H1 (cell line): ENCODE measurements at regions not wholly inside any gene's neighbourhood (a gene's known extent, or its start where the extent isn't known, plus 50 kb on each side); places are given as distances from the start of the nearest gene placed in this dataset.

Experiments used
- CTCF ChIA-PET: fragments of 300-600 bp; sonication (Branson Sonifier 250); formaldehyde crosslinking; loops from one replicate; lab custom pipeline; 2021; ENCODE audit not compliant: partially characterized antibody; lab: Charles Lee
- POLR2A ChIA-PET: fragments of 300-600 bp; sonication (Branson Sonifier 250); formaldehyde crosslinking; loops from one replicate; lab custom pipeline; 2021; ENCODE audit warnings: inconsistent platforms; ENCODE audit not compliant: partially characterized antibody; lab: Charles Lee
- DNase-seq, 2 experiments: peaks; one replicate each; pipeline versions ENCODE4 v3.0.0 to v3.0.0-alpha.2; 2010 to 2022; ENCODE audit warnings: low spot score in 2 of 2, low read depth in 1 of 2, mixed read lengths in 1 of 2
- FAIRE-seq: peaks from 2 replicates; lab custom pipeline; 2011; peaks lifted over from hg19 to GRCh38; lab: Jason Lieb, UNC
- H2AFZ ChIP-seq: 2 replicates; pipeline ENCODE4 v1.8.1; 2012; ENCODE audit warnings: low read length, inconsistent platforms
- H2AK5ac ChIP-seq: 2 replicates; pipeline ENCODE4 v1.6.1; 2013; ENCODE audit warnings: low read depth, low read length
- H2BK120ac ChIP-seq: replicated peaks from 2 replicates; pipeline ENCODE3; 2013; ENCODE audit warnings: low read depth, low read length, inconsistent platforms
- H2BK12ac ChIP-seq: 2 replicates; pipeline ENCODE4 v1.6.1; 2013; ENCODE audit warnings: low read depth, low read length
- H2BK15ac ChIP-seq: 2 replicates; pipeline ENCODE4 v1.6.1; 2013; ENCODE audit warnings: low read length
- H2BK20ac ChIP-seq: 2 replicates; pipeline ENCODE4 v1.6.1; 2013; ENCODE audit warnings: low read length
- H2BK5ac ChIP-seq: 2 replicates; pipeline ENCODE4 v1.6.1; 2013; ENCODE audit warnings: low read depth, low read length
- H3K14ac ChIP-seq: 2 replicates; pipeline ENCODE4 v1.6.1; 2013; ENCODE audit warnings: inconsistent platforms; ENCODE audit not compliant: insufficient read length
- H3K18ac ChIP-seq: 2 replicates; pipeline ENCODE4 v1.6.1; 2013; ENCODE audit warnings: low read length; ENCODE audit errors: extremely low read depth
- H3K23ac ChIP-seq: 2 replicates; pipeline ENCODE4 v1.6.1; 2013; ENCODE audit warnings: inconsistent platforms; ENCODE audit not compliant: insufficient read length
- H3K23me2 ChIP-seq: 2 replicates; pipeline ENCODE4 v1.6.1; 2013; ENCODE audit warnings: low read depth, low read length
- H3K27ac ChIP-seq: 2 replicates; pipeline ENCODE4 v1.6.1; 2011; ENCODE audit warnings: low read depth, low read length, inconsistent platforms
- H3K27me3 ChIP-seq, 4 experiments: replicated peaks in 1 of 4; 1 replicate in 1 of 4; 2 replicates in 3 of 4; pipeline versions ENCODE4 v1.6.1 to v1.8.1; 2011 to 2013; ENCODE audit warnings: low read length in 3 of 4, mild to moderate bottlenecking in 3 of 4, inconsistent platforms in 2 of 4, mixed read lengths in 2 of 4, moderate library complexity in 1 of 4; ENCODE audit not compliant: control insufficient read depth in 3 of 4, insufficient read depth in 3 of 4; ENCODE audit errors: extremely low read depth in 1 of 4
- H3K36me3 ChIP-seq, 4 experiments: 2 replicates each; pipeline versions ENCODE4 v1.6.1 to v1.8.1; 2011 to 2013; ENCODE audit warnings: mild to moderate bottlenecking in 4 of 4, low read length in 3 of 4, moderate library complexity in 2 of 4, control low read depth in 1 of 4, inconsistent platforms in 1 of 4; ENCODE audit not compliant: insufficient read depth in 4 of 4, control insufficient read depth in 2 of 4
- H3K4ac ChIP-seq: replicated peaks from 2 replicates; pipeline ENCODE3; 2013; ENCODE audit warnings: low read length, low read depth, mixed read lengths, inconsistent platforms; ENCODE audit not compliant: insufficient read length
- H3K4me1 ChIP-seq, 4 experiments: replicated peaks in 1 of 4; 1 replicate in 1 of 4; 2 replicates in 3 of 4; pipeline versions ENCODE4 v1.6.1 to v1.8.1; 2011 to 2013; ENCODE audit warnings: low read length in 3 of 4, inconsistent platforms in 2 of 4, mixed read lengths in 1 of 4; ENCODE audit not compliant: insufficient read depth in 4 of 4, control insufficient read depth in 3 of 4
- H3K4me2 ChIP-seq, 2 experiments: 2 replicates each; pipeline versions ENCODE4 v1.6.1 to v1.8.1; 2011 to 2013; ENCODE audit warnings: low read depth in 2 of 2, low read length in 2 of 2, control low read depth in 1 of 2, inconsistent platforms in 1 of 2, mild to moderate bottlenecking in 1 of 2; ENCODE audit not compliant: insufficient read depth in 1 of 2
- H3K4me3 ChIP-seq, 4 experiments: fragments of 200-600, 300-600 bp in 1 of 4; sonication (generic), shearing (Covaris generic), sonication (Bioruptor Twin) in 1 of 4; 2 replicates each; pipeline versions ENCODE4 v1.5.1 to v1.8.1; 2011 to 2016; ENCODE audit warnings: low read length in 4 of 4, low read depth in 3 of 4, control low read depth in 2 of 4, inconsistent platforms in 2 of 4, mild to moderate bottlenecking in 2 of 4, mixed read lengths in 1 of 4, moderate library complexity in 1 of 4; ENCODE audit not compliant: insufficient read depth in 2 of 4; ENCODE audit errors: extremely low read depth in 1 of 4
- H3K56ac ChIP-seq: replicated peaks from 2 replicates; pipeline ENCODE3; 2013; ENCODE audit warnings: low read depth, mild to moderate bottlenecking, mixed read lengths, low read length, inconsistent platforms; ENCODE audit not compliant: insufficient read length
- H3K79me1 ChIP-seq: 2 replicates; pipeline ENCODE4 v1.6.1; 2013; ENCODE audit warnings: low read depth, low read length, control low read depth
- H3K79me2 ChIP-seq, 2 experiments: 2 replicates each; pipeline versions ENCODE4 v1.6.1 to v1.8.1; 2012 to 2013; ENCODE audit warnings: low read length in 2 of 2, mild to moderate bottlenecking in 2 of 2, inconsistent platforms in 1 of 2; ENCODE audit not compliant: insufficient read depth in 2 of 2, control insufficient read depth in 1 of 2
- H3K9ac ChIP-seq, 4 experiments: replicated peaks in 1 of 4; 1 replicate in 1 of 4; 2 replicates in 3 of 4; pipeline versions ENCODE4 v1.6.1 to v1.8.1; 2011 to 2013; ENCODE audit warnings: low read depth in 3 of 4, low read length in 3 of 4, control low read depth in 2 of 4, mild to moderate bottlenecking in 2 of 4, moderate library complexity in 2 of 4, inconsistent platforms in 1 of 4; ENCODE audit errors: extremely low read depth in 1 of 4
- H3K9me3 ChIP-seq, 2 experiments: 2 replicates each; pipeline versions ENCODE4 v1.6.1 to v1.8.1; 2012 to 2013; ENCODE audit warnings: mild to moderate bottlenecking in 2 of 2, moderate library complexity in 2 of 2, control low read depth in 1 of 2, inconsistent platforms in 1 of 2, low read depth in 1 of 2, low read length in 1 of 2, mixed read lengths in 1 of 2; ENCODE audit not compliant: insufficient read depth in 2 of 2
- H4K20me1 ChIP-seq, 2 experiments: replicated peaks in 1 of 2; 2 replicates each; pipeline versions ENCODE3 to v1.8.1; 2011 to 2013; ENCODE audit warnings: inconsistent platforms in 2 of 2, low read length in 2 of 2, mild to moderate bottlenecking in 1 of 2; ENCODE audit not compliant: insufficient read depth in 2 of 2, control insufficient read depth in 1 of 2
- H4K5ac ChIP-seq: 2 replicates; pipeline ENCODE4 v1.6.1; 2013; ENCODE audit warnings: low read length, low read depth, mixed read lengths, inconsistent platforms; ENCODE audit not compliant: insufficient read length
- H4K8ac ChIP-seq: 2 replicates; pipeline ENCODE4 v1.8.0; 2013; ENCODE audit warnings: mild to moderate bottlenecking, moderate library complexity, low read length, inconsistent platforms; ENCODE audit not compliant: insufficient read depth; ENCODE audit errors: extremely low read depth
- H4K91ac ChIP-seq: replicated peaks from 2 replicates; pipeline ENCODE3; 2013; ENCODE audit warnings: low read length, mixed read lengths, inconsistent platforms; ENCODE audit not compliant: insufficient read length
- EGR1 ChIP-seq: IDR thresholded peaks from 2 replicates; pipeline ENCODE4 v1.6.1; 2011; ENCODE audit warnings: low read depth, low read length, borderline replicate concordance
- RFX5 ChIP-seq: IDR thresholded peaks from 2 replicates; pipeline ENCODE4 v1.6.1; 2011; ENCODE audit warnings: low read depth, low read length, improper control_type of control experiment, borderline replicate concordance
- SP4 ChIP-seq: IDR thresholded peaks from 2 replicates; pipeline ENCODE4 v1.6.1; 2012; ENCODE audit warnings: low read length, inconsistent platforms
- TAF7 ChIP-seq: optimal IDR thresholded peaks from 2 replicates; pipeline ENCODE3; 2011; ENCODE audit warnings: low read depth, mild to moderate bottlenecking, inconsistent platforms, low read length, moderate library complexity, borderline replicate concordance
- WGBS, 2 experiments: shearing (Covaris generic) in 1 of 2; methylation state at CpG; one replicate each; pipeline versions ENCODE4 v1.1.6 to v1.1.7; 2013 to 2015; ENCODE audit warnings: low lambda C conversion rate in 2 of 2, mixed read lengths in 2 of 2, inconsistent platforms in 1 of 2, low coverage in 1 of 2, missing lambda C conversion rate in 1 of 2; ENCODE audit not compliant: insufficient replicate concordance in 2 of 2, insufficient coverage in 1 of 2, insufficient read length in 1 of 2; ENCODE audit errors: extremely low coverage in 1 of 2, missing lambda C conversion rate in 1 of 2; 5-methylcytosine and 5-hydroxymethylcytosine counted together

DNA sequence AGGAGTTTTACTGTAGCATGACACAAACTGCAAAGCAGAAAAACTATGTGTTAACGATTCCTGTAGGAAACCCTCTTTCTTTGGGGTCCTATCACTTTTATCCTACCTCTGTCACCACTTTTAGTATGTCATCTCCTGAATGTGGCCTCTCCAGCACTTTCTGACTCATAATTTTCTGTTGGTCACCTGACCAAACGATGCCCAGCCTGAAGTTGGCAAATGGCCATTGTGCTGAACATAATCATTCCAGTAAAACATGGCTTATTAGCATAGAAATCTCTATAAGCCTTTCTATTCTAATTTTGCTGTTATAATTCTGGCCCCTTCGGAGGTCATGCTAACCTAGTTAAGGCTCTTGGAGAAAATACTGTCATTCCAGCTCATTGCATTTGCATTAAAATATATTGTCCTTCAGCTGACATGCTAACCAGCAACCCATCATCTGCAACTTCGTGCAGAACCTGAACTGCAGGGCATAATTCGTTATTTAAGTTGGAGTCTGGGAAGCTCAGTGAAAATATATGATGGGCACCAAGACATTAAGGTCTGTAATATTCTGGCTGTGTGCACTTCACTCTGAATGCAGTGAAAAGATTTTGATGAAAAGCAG is 140.3 kb downstream of the NMUR2 start:
- Histone ChIP-seq H3K23me2 (no peaks in the 10 kb centered on the region), H2AFZ (no peak overlapping the region), H3K36me3 (no peaks in the 10 kb centered on the region), H3K4ac (no peak overlapping the region), H4K8ac (no peak overlapping the region), H2BK5ac (no peak overlapping the region), H3K9ac (no peak overlapping the region), H3K23ac (no peak overlapping the region), H3K4me2 (no peak overlapping the region), H3K79me2 (no peaks in the 10 kb centered on the region), H2BK120ac (no peak overlapping the region), H4K20me1 (peaks cover 0 to 3% of the 10 kb centered on the region in 2 experiments), H3K4me3 (no peak overlapping the region), H2BK20ac (no peak overlapping the region), H3K79me1 (no peaks in the 10 kb centered on the region), H3K9me3 (0 out of 4 replicates have a peak, but pooled peaks cover 0 to 2% of the 10 kb centered on the region in 2 experiments), H3K27me3 (peaks cover 13 to 35% (median 26%) of the 10 kb centered on the region in 4 experiments), H3K14ac (no peak overlapping the region), H3K18ac (no peak overlapping the region), H4K5ac (no peak overlapping the region), H2AK5ac (no peak overlapping the region), H3K4me1 (peaks cover 2 to 7% (median 3%) of the 10 kb centered on the region in 4 experiments; a peak in 3 of 7 replicates), H2BK15ac (no peak overlapping the region), H3K27ac (no peak overlapping the region), H3K56ac (no peak overlapping the region), H4K91ac (no peak overlapping the region), H2BK12ac (no peak overlapping the region)
- 85% methylated on average over 5 of the region's 5 CpGs; no CpG with 5 or more reads in 1 of the 2 experiments for WGBS, 2 experiments
- CTCF ChIA-PET = interaction anchor here (1.1 kb wide), 1 partner anchor 350 kb away, joined by 3 read pairs; no protein-coding TSS in a partner anchor
- DNase-seq = no peak
- FAIRE-seq = no peak
- TF ChIP-seq EGR1 (no peak), TAF7 (no peak), SP4 (no peak), RFX5 (no peak)
- POLR2A ChIA-PET = no interaction called here
